HL-60/S4 treated with phorbol 12-myristate 13-acetate at 8.2 ng/mL for 4 days and 3 days (cell line): ENCODE measurements at regions not wholly inside any gene's neighbourhood (a gene's known extent, or its start where the extent isn't known, plus 50 kb on each side); places are given as distances from the start of the nearest gene placed in this dataset.

Experiments
- in situ Hi-C: fragments of 300-500 bp; cut with MboI; formaldehyde crosslinking; loops from 2 replicates; pipeline ENCODE4 v1.15.0; 2022; ENCODE audit warnings: low sequenced_read_pairs

DNA sequence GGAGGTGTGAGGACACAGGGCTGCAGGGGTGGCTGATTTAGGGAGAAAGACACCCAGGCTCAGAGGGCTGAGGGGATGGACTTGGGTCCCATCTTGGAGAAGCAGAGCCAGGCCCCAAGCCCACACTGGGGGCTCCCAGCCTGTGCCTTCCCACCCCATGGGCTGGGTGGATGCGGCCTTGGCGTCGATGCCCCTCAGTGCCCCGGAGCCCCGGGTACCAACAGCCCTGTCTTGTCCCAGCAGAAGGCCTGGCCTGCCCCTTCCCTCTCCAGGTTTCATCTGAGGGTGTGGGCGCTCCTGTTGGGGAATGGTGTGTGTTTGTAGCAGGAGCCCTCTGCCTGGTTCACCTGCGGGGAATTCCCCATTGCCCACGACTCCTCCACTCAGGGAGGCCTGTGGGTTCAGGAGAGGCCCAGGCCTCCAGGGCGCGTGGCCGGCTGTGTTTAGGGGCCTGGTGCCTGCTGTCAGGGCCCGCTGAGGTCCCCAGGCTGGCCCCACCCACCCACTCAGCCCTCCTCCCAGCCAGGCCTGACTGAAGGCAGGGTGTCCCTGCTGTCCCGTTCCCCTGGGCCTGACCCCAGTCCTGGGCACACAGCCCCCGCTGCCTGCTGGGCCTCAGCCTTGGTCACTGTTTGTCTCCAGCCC, 51.1 kb upstream of the BEGAIN start:
- in situ Hi-C loops: no loop called here

DNA sequence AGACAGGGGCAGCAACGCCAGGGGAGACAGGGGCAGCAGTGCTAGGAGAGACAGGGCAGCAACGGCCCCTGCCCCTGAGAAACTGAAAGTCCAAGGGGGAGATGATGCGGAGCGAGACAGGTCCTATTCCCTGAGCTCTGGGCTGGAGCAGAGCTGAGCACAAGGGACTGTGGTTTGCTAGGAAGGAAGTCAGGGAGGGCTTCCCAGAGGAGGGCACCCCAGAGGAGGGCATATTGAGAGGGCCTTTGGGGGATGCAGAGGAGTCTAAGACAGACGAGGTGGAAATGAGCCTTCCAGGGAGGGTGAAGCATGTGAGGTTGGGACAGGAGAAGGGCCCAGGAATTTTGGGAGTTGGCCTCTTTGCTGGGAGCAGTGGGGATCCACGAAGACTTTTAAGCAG, 52.1 kb upstream of the BEGAIN start:
- in situ Hi-C loops: no loop called here

DNA sequence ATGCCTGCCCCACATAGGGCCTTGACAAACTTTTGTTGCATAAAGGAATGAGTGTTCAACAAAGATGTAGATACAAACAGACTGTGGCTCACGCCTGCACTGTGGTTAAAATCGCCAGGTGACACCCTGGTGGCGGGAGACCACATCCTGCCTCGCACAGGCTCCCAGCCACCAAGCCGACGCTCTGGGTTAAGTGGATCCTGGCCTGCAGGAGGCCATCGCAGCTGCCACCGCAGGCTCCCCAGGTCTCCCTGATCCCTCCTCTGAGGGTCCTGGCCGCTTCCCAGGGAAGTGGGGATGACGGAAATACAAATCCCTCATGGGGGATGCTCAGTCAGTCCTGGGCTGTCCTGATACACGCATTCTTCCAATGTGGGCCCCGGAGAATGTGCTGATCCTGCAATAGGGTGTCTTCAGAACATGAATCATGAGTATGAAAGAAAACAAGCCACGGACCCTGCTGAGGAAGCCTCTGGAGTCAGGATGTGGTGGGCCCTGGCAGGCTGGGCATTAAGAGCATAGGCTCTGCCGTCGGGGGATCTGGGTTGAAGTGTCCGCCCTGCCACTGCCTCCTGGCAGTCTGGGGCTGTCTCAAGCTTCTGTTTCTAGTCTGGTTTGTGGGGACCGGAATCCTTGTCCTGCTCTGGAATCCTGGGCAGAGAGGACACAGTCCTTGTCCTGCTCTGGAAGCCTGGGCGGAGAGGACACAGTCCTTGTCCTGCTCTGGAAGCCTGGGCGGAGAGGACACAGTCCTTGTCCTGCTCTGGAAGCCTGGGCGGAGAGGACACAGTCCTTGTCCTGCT, 53.5 kb upstream of the BEGAIN start:
- in situ Hi-C loops: loop anchor here (10.0 kb wide), 1 partner anchor 256 kb away; no protein-coding TSS in a partner anchor

DNA sequence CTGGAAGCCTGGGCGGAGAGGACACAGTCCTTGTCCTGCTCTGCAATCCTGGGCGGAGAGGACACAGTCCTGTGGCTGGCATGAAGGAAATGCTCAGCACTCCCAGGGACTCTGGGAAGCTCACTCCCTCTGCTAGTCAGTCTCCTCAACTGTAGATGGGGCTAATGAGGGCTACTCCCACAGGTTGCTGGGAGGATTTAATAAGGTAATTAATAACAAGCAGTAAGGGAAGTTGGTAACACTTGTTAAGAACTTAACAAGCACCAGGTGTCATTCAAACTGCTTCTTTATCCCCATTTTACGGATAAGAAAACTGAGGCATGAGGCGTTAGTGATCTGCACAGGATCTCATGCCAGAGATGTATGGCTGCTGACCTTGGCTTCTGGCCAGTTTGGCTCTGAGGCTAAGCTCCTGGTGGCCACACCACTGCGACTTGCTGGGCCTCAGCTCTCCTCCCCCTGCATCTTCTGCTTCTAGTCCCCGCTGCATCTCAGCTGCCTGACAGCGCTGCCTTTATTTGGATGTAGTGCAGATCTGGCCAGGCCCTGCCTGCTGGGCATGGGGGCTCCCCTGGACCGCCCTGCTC, 54.1 kb upstream of the BEGAIN start:
- in situ Hi-C loops: loop anchor here (10.0 kb wide), 1 partner anchor 257 kb away; no protein-coding TSS in a partner anchor

DNA sequence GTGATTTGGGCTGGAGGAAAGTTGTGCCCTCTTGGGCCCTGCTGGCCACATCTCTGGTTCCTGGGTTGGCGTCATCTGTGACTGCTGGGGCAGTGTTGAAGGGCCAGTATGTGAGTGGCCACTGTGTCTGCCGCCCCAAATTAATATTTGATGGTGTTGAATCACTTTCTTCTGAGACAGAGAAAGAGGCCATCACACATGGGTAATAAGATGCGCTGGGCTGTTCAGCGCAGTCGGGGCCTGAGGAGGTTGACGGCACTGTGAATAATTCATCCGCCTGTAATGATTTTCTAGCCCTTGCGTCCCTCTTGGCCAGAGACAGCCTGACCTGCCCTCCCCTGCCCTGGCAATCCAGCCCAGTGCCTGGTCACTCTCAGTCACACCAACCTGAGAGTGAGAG, 56.2 kb upstream of the BEGAIN start:
- in situ Hi-C loops: loop anchor here (10.0 kb wide), 1 partner anchor 259 kb away; no protein-coding TSS in a partner anchor

DNA sequence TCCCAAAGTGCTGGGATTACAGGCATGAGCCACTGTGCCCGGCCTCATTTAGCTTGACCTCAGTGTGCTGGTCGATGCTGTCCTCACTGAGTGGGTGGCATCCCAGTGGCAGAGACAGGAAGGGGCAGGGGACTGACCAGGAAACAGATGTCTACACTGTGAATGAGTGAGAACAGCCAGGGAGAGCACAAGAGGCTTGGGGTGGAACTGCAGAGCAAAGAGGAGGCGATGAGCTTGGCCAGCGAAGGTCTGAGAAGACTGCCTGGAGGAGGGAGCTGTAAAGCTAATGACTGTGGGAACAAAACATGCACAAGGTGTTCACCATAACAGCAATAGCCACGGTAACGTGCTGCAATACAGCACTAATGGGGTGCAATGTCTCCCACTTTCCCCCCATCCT, 57.2 kb upstream of the BEGAIN start:
- in situ Hi-C loops: loop anchor here (10.0 kb wide), 1 partner anchor 260 kb away; no protein-coding TSS in a partner anchor

DNA sequence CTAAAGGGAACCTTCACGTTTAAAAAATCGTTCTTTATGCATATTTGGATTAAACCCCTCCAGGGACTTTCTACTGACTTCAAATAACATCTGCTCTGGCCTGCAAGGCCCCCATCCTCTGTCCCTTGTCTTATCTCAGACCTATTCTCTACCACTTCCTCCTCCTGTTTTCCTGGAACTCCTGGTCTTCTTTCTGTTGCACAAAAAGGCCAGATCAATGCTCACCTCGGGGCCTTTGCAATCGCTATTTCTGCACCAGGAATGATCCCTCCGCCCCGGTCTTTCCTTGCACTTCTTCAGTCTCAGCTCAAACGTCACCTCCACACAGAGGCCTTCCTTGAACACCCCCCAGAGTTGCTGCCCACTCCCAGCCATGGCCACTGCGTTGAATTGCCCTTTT, 57.6 kb upstream of the BEGAIN start:
- in situ Hi-C loops: loop anchor here (10.0 kb wide), 1 partner anchor 260 kb away; no protein-coding TSS in a partner anchor

DNA sequence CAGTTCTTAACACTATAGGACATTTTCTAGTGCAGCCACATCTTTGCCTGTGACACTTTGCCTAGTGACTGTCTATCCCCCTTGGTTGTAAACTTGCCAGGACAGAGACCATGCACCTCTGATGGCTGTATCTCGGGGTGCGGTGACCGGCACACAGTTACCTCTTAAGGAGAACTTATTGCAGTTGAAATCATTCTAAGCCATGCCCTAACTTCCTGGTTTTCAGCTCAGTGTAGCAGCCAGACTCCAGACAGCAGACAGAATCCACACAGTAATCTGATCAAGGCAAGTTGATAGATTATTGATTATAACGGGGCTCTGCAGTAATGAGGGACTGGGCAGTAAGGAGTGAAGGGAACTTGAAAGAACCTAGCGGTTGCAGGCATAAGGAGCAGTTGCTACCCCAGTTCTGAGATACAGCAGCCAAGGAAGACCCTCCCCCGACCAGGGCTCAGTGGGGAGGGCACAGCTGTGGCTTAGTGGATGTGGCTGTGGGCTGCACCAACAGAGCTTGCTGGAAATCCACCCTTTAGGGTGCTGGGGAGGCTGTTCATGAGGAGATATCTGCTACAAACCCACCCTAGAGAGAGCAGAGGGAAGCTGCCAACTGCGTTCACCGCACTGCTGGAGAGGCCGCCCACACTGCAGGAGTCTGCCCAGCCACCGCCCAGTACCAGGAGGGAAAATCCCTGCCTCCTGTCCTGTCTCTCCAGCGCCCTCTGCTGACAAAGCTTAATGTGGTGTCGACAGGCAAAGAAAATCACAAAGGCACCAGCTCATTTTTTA, 58.2 kb upstream of the BEGAIN start:
- in situ Hi-C loops: loop anchor here (10.0 kb wide), 1 partner anchor 261 kb away; no protein-coding TSS in a partner anchor

DNA sequence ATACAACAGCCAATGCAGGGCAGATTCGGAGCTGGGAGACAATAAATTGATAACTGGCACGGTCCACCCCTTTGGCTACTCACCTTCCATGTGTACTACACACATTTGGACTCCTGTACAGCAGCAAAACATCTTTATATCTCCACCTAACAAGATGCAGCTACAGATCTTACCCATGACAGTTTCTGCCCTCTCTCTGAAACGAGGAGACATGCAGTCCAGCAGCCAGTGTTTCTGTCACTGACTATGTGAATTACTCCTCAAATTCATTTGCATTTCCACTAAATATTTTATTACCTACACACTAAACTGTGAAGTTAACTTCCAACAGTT, 58.7 kb upstream of the BEGAIN start:
- in situ Hi-C loops: loop anchor here (10.0 kb wide), 1 partner anchor 261 kb away; no protein-coding TSS in a partner anchor

DNA sequence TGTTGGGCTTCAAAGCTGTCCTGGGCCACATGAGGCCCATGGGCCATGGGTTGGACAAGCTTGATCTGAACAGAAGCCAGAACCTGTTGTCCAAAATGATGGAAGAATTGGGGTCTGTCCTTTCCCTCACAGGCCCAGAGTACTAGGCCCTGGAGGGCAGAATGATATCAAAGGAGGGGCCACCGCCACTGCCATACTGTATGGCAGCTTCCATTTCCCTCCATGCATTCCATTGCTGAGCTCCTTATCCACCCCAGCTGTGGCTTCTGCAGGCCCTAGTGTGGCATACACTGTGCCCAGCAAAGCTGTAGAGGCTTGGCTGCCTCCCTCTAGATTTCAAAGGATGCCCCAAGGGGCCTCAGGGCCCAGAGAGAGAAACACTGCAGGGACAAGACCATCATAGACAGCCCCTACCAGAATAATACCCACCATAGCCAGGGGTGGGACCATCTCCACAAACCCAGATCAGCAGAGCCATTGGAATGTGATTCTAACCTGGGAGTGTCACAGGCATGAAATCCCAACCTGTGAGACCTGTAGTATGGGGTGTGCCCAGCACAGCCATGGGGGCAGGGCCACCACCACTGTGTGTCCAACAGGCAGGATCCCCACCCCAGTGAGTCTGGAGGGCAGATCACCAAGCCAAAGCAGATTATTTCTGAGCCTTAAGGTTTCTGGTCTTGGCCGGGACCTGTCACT, 61.4 kb upstream of the BEGAIN start:
- in situ Hi-C loops: loop anchor here (10.0 kb wide), 1 partner anchor 264 kb away; no protein-coding TSS in a partner anchor

DNA sequence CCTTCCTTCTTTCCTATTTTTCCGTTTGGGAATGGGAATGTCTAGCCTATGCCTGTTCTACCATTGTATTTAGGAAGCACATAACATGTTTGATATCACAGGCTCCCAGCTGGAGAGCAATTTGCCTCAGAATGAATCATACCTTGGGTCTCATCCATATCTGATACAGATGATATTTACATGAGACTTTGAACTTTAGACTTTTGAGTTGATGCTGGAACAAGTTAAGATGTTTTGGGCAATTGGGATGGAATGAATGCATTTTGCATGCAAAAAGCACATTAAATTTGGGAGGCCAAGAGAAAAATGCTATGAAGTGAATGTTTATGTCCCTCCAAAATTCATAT, 61.9 kb upstream of the BEGAIN start:
- in situ Hi-C loops: loop anchor here (10.0 kb wide), 1 partner anchor 264 kb away; no protein-coding TSS in a partner anchor

DNA sequence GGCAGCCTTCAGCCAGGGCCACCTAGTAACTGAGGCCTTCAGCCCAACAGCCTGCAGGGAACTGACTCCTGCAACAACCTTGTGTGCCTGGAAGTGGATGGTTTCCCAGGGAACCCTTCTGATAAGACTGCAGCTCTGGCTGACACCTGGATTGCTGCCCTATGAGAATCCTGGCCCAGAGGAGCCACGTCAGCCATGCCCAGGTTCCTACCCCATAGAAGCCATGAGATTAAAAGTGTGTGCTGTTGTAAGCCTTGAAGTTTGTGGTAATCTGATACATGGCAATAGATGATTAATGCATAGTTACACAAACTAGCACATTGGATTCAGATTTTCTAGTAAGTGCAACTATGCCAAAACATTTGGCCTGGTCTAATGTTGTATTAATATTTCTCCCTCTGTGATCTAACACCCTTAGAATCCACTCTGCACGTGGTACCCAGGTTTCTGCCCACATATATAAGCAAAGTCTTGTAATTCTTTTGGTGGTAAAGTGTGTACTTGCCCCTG, 64.8 kb upstream of the BEGAIN start:
- in situ Hi-C loops: no loop called here

DNA sequence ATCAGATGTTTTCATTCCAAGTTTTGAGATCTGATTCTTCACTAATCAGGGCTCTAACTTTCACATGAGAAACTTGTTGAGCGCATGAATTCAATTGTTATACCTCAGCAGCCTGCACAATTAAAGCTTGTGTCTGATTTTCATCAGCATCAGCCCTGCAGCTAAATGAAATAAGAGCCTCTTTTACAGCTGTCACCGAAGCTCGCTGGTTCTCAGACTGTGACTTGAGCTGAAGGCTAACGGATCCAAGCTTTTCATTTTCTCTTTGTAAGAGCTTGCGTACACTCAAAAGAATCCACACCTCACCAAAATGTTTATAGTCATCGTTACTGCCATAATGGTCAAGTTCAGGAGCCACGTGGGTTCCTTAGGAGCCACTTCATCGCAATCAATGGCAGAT, 65.5 kb upstream of the BEGAIN start:
- in situ Hi-C loops: no loop called here

DNA sequence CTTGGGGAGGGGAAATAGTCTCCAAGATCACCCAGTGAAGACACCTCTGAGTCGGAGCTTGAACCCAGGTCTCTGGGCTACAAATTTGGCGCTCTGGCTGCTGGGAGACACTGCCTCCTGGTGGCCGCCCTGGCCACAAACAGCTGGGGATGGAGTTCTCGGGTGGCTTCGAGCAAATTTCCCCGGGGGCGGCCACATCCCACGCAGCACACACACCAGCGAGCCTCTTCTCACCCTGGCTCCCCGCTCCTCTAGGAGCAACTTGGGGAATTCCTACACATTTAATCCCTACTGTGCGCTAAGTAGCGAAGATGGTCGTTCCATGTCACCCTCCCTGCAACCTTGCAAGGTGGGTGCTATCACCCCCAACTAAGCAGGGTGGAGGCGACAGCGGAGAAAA, 66.2 kb upstream of the BEGAIN start:
- in situ Hi-C loops: no loop called here

DNA sequence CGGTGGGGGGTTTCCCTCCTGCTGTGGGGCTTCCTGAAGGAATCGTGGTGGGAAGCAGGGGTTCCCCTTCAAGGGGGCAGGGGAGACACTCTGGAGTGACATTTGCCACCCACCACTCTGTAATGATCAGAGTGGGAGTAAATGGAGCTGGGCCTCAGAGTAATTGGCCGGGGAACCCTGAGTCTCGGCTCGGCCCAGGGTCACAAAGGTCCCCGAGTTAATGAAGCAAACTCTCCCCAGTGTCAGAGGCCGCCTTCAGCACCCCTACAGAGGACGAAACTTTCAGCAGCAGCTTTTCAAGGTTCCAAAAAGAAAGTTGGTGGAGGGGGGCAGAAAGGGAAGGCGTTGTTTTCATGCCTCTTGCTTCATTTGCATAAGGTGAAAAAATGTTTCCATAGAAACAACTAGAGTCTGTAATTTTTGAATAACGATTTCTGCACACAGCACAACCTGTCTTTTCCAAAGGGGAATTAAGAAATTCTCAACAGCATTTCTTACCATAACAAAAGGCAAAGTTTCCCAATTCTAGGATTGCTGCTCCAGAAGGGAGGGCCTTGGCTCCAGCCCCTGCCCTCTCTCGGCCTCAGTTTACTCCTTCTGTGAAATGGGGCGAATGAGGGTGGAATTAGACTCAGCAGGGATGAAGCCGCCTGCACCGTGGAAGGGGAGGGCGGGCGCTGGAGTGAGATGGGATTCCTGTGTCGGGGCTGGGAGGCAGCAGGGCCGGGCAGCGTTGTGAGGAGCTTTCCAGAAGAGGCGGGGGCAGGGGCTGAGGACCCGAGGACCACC, 67.0 kb upstream of the BEGAIN start:
- in situ Hi-C loops: no loop called here

DNA sequence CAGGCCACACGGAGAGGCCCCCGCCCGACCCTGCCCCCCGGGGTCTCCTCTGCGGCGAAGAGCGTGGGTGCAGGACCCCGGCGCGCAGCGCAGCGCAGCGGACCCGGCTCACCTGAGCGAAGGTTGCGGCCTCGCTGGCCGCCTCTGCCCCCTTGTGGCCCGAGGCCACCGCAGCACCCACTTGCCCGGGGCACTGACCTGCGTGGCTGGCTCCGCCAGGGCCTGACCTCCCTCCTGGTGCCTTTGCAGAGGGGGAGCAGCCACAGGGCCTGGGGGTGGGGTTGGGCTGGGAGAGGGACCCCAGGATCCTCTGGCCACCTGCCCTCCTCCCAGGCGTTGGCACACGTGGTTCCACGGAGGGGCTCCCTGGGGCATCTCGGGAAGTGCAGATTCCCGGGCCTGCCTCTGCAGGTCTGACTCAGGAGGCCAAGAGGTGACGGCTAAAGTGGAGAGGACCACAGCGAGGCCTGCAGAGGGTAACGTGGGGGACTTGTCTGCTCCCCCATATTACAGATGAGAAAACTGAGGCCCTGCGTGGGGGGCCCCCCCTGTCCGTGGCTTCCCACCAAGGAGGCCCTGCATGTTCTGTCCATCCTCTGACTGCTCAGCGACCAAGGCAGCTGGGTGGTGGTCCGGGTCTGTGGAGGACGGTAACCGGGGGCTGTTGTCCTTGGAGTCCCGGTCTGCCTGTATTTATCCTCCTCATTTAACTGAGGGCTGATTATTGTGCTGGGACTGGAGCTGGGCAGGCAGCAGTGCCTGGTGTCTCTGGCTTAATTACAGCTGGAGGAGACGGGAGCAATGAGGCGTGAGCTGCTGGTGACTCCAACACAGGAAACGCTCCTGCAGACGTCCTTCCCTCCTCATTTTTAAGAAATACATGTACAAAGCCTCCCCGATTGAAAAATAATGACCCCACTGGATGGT, 67.9 kb upstream of the BEGAIN start:
- in situ Hi-C loops: no loop called here

DNA sequence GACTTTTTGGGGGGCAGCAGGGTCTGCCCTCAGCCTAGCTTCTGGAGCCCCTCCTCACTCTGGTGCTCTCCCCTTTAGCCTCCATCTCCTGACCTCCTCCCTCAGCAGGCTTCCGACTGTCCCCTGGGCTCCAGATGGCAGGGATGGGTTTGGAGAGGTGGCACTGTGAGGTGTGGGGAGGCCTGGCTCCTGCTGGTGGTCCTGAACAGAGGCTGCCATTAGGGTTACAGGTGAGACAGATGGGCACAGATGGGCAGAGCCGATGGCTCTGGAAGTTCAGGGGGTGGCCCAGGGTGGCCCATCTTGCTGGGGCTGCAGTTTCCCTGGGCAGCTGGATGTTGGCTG, 68.5 kb upstream of the BEGAIN start:
- in situ Hi-C loops: no loop called here

DNA sequence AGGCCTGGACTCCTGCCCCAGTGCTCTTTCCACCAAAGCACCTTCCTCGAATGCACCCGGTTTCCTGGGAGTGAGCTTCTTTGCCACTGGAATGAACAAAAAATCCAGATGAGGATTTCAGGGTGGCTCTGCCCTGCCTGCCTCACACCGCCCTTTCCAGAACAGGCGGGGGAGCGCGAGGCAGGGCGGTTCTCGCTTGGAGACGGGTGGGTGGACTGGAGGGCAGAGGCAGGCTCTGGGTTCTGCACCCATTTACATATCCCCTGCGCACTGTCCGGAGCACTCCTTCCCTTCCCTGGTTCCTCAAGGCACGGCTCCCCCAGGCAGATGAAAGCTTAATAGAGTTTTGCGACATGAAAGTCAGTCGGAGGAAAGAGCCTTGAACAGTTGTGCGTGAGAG, 69.7 kb upstream of the DLK1 start:
- in situ Hi-C loops: no loop called here
